Erythroblast (primary cell): ENCODE measurements at regions not wholly inside any gene's neighbourhood (a gene's known extent, or its start where the extent isn't known, plus 50 kb on each side); places are given as distances from the start of the nearest gene placed in this dataset.

ENCODE experiments used
- DNase-seq, 2 experiments: peaks; one replicate each; lab custom pipeline; 2025; lab: John Stamatoyannopoulos, UW
- GATA1 ChIP-seq: IDR thresholded peaks from 2 replicates; pipeline ENCODE4 v1.6.1; 2011; ENCODE audit warnings: low read depth, mild to moderate bottlenecking, control low read depth, low read length, moderate library complexity
- POLR2A ChIP-seq: IDR thresholded peaks from 2 replicates; pipeline ENCODE4 v1.6.1; 2011; ENCODE audit warnings: mild to moderate bottlenecking, low read length

- DNase-seq, result no peak
Measured at GRCh38 chr10:131784363-131785120, 116.3 kb upstream of the PPP2R2D start.

DNA sequence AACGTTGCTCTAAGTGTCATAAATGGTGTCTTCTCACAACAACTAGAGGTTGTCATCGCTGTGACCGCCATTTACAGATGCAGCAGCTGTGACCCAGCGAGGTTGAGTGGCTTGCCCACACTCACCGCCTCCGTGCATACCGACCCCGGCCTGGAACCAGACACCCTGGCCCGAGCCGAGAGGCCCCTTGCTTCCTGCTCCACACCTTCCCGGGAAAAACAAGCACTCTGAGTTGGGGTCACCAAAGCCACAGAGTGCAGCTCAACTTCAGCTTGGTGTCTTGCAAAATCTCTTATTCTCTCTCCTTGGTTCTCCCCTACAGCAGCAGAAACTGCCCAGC lies 115.7 kb upstream of the PPP2R2D start:
- DNase-seq, result no peak
- TF ChIP-seq GATA1, result no peak
- no peak for TF ChIP-seq POLR2A

More at GRCh38 chr10:131784363-131785120, 116.3 kb upstream of the PPP2R2D start:
- no peak for TF ChIP-seq POLR2A
- TF ChIP-seq GATA1, result no peak

DNA sequence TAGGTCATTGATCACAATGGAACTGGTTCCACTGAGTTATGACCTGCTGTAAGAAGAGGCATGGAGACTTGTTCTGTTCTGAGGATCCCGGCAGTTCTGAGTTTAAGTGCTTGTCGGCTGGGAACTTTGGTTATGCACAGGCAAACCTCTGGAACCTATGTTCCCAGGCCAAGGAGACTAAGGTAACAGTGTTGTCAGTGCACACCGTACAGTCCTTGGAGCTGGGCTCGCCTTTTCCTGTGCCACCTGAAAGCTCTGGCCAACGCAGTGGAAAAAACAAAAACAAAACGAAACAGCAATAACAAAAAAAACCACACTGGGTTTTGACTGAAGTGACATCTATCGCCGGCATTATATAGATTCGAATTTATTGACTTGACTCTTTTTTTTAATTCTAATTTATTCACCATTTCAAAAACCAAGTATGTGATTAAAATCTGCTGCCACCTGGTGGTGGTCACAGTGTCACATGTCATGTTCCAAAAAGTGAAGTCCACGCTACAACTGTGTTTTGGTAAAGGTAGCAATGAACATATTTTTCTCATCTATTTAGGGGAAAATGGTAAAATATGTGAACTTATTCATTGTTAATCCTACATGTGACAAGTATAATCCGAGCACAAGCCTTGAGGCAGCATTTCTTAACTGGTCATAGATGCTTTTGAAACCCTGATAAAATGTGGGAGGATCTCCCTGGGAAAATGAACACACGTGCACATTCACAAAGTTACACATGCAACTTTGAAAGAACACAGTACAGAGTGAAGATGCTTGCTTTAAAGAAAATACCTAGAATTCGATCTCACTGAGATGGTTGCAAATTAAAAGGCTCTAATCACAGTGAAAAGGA lies 113.8 kb upstream of the PPP2R2D start:
- TF ChIP-seq POLR2A (no peak), GATA1 (no peak)
- peak; percentile 31 to 54 for DNase-seq

DNA sequence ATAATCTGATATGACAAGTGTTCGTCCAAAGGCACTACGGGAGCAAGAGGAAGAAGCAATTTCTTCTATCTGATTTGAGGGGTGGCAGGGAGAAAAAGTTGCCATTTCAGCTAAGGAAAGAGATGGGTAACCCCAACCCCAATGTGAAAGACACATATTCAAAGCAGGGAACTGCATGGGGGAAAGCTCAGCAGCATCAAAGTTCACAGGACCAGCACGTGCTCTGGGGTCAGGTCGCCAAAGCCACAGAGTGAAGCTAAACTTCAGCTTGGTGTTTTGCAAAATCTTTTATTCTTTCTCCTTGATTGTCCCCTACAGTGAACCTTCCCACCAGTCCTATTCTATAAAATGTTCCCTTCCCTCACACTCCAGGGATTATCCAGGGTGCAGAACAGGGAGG lies 112.8 kb upstream of the PPP2R2D start:
- TF ChIP-seq POLR2A, result no peak
- no peak for TF ChIP-seq GATA1

GRCh38 chr10:131788386-131788785 lies 112.4 kb upstream of the PPP2R2D start:
- DNase-seq, result no peak
- TF ChIP-seq POLR2A (no peak), GATA1 (no peak)

More for the DNA sequence above, 112.8 kb upstream of the PPP2R2D start:
- no peak for DNase-seq

GRCh38 chr10:131789516-131789915 lies 111.3 kb upstream of the PPP2R2D start:
- no peak for DNase-seq

DNA sequence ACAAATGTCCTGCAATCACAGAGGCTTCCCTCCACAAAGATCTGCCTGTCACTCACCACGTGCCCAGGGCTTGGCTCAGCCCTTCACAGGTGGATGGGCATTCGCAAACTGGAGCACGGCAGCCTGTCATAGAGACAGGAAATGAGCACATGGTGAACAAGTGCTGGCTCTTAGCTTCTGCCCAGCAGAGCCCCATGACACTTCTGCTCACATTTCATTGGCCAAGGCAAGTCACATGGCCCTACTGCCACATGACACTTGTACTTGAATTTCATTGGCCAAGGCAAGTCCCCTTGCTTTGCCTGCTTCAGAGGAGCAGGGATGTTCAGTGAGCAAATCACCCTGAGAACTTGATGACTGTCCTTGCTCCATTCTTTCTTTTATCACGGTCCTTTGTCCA lies 110.8 kb upstream of the PPP2R2D start:
- peak; percentile 28 to 35 for DNase-seq

More at GRCh38 chr10:131789516-131789915, 111.3 kb upstream of the PPP2R2D start:
- TF ChIP-seq POLR2A (no peak), GATA1 (no peak)

GRCh38 chr10:131792011-131792651 lies 108.7 kb upstream of the PPP2R2D start:
- TF ChIP-seq GATA1 (no peak), POLR2A (no peak)
- no peak for DNase-seq

More for the DNA sequence above, 110.8 kb upstream of the PPP2R2D start:
- TF ChIP-seq POLR2A (no peak), GATA1 (no peak)

DNA sequence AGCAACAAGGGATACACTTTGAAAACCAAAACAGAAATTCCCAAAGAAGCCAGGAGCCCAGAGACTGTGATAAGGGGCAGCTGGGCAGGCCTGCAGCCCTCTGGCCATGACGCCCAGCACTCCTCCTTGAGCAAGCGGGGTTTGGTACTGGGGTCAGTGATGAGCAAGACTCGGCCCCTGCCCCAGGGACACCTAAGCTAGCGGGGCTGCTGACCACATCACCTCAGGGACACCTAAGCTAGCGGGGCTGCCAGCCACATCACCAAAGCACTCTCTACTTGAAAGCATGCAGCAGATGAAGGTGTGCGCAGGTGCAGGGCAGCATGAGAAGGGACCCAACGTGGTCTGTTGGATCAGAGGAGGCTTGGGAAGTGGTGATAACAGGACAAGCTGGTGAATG lies 108.0 kb upstream of the PPP2R2D start:
- TF ChIP-seq POLR2A, result no peak
- no peak for TF ChIP-seq GATA1
- no peak for DNase-seq

- no peak for DNase-seq
- TF ChIP-seq GATA1 (no peak), POLR2A (no peak)
Measured at GRCh38 chr10:131795761-131796160, 105.0 kb upstream of the PPP2R2D start.

DNA sequence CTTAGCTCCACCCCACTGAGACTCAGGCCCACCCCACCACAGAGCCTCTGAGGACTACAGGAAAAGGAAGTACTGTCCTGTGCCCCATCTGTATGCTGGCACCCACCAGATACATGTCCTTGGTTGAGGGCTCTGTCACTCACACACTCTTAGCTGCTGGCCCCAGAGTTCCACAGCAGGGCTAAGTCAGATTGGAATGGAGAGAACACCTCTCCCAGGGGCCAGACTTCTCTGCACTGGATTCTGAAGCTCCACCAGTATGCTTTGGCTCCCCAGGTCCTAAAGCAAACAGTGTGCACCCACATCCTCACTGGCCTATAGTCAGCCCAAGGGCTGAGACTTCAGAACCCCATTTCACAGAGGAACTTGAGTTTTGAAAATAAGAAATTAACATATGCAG lies 103.2 kb upstream of the PPP2R2D start:
- DNase-seq, result no peak
- TF ChIP-seq GATA1, result no peak
- no peak for TF ChIP-seq POLR2A

DNA sequence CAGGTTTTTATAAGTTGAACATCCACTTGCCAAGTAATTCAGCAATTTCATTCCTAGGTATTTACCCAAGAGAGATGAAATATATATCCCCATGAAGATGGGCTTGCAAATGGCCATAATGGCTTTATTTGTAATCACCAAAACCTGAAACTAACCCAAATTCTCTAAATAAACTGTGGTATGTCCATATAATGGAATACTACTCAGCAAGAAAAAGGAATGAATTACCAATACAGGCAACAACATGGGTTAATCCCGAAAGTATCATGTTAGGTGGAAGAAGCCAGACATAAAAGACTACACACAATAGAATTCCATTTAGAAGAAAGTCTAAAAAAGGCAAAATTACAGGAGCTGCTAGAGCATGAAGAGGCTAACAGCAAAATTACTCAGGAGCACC lies 101.4 kb upstream of the PPP2R2D start:
- TF ChIP-seq POLR2A, result no peak
- TF ChIP-seq GATA1, result no peak
- no peak for DNase-seq

DNA sequence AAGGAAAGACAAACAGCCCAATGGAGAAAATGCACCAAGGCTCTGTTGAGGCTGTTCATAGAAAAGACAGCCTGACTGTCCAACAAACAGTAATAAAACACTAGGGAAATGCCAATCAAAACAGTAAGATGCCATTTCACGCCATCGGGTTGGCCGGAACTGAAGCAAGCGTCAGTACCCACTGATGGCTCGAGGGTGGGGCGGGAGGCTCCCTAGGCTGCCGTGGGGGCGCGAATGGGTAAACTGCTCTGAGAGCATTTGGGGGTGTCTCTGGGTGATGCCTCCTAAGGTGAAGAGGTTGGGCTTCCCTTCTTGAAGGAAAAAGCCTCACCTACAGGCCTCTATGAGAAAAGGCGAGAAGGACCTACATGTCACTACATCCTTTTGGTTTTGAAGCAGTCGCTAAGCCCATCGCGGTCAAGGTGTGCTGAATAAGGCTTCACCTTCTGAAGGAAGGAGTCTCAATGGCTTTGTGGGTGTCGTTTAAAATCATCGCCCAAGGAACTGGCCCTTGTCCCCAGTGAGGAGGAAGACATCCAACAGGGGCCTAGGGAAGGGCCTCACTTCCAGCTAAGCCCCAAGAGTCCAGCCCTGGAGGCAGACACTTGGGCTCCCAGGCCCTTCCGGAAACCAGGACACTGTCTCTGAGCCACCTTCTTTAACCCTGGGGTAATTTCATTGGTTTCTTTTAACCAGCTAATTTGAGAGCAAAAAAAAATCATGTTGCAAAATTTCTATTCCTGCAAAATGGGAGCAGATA lies 98.5 kb upstream of the PPP2R2D start:
- DNase-seq, result no peak
- TF ChIP-seq GATA1 (no peak), POLR2A (no peak)

DNA sequence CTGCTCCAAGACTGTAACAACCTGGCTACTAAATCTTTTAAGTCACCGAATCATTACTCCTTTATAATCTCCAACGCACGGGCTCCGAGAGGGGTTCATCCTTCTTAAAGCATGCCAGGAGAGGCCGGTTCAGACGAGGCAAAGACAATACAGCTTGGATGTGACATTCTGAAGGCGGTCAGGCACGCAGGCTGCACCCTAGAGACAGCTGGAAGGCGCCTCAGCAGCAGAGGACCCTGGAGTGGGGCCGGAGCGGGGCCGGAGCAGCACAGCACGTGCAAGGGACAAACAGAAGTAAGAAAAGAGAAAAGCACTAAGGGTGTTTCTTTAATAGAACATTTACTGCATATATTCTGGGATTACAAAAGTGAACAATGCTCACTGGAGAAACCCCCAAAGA lies 97.8 kb upstream of the PPP2R2D start:
- TF ChIP-seq GATA1 (no peak), POLR2A (no peak)
- no peak for DNase-seq
